ENCODE measurements at regions not wholly inside any gene's neighbourhood (a gene's known extent, or its start where the extent isn't known, plus 50 kb on each side); places are given as distances from the start of the nearest gene placed in this dataset.

DNA sequence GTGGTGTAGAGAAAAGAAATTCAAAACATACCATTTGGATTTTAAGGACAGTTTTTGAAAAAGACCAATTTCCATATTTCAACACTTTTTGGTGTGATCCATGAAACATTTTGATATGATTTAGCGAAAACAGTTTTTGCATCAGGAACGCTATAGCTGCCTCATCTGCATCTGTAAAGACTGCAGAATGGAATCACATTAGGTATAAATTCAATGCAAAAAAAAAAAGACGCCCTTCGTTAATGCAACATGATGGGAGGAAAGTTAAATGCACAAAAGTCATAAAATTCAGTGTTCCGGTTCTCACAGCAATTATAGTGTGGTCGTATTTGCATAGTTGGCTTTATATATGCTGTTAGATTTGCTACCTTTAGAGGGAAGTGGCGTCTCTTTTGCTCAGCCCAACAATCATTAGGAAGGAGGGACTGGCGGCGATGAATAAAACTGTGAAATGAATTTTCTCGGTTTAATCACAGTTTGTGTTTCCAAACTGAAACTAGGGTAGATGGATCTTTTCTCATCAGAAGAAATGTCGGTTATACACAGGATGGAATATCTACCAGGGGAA is 215.7 kb downstream of the TEX29 start:
- no peaks in the 10 kb centered on the region for H3K36me3 ChIP-seq
- no peaks in the 10 kb centered on the region for H3K9me3 ChIP-seq
- WGBS, 5 donors, result 53 to 70% (median 55%) methylated on average over 11 of the region's 11 CpGs
- intact Hi-C loops (cut with DNase I; ENCODE audit: low total_unique reads), result no loop called here
- no peak for DNase-seq
- H3K4me1 ChIP-seq, result no peaks in the 10 kb centered on the region
- TF ChIP-seq POLR2AphosphoS5 (IDR thresholded peaks at IDR 0.05) (no peak), POLR2A (IDR thresholded peaks at IDR 0.05) (no peak), CTCF (IDR thresholded peaks at IDR 0.05 in 8 of 11, conservative IDR thresholded peaks at IDR 0.05 in 3 of 11) (no peak)
- peaks cover 0 to 92% (median 25%) of the 10 kb centered on the region in 7 donors for H3K27me3 ChIP-seq (replicated peaks in 1 of 7)
- no peak overlapping the region for H3K4me3 ChIP-seq
- no peak overlapping the region for H3K27ac ChIP-seq

- no peak overlapping the region for H3K4me3 ChIP-seq
- H3K4me1 ChIP-seq, result no peaks in the 10 kb centered on the region
- intact Hi-C loops (cut with DNase I; ENCODE audit: low total_unique reads), result no loop called here
- TF ChIP-seq CTCF (IDR thresholded peaks at IDR 0.05 in 8 of 11, conservative IDR thresholded peaks at IDR 0.05 in 3 of 11) (no peak), POLR2AphosphoS5 (IDR thresholded peaks at IDR 0.05) (no peak), POLR2A (IDR thresholded peaks at IDR 0.05) (no peak)
- 60 to 88% (median 77%) methylated on average over 10 to 15 of the region's 15 CpGs for WGBS, 5 donors
- H3K36me3 ChIP-seq, result no peaks in the 10 kb centered on the region
- peak; percentile 54 for DNase-seq
- peaks cover 0 to 81% (median 25%) of the 10 kb centered on the region in 7 donors for H3K27me3 ChIP-seq (replicated peaks in 1 of 7)
- no peak overlapping the region for H3K27ac ChIP-seq
- H3K9me3 ChIP-seq, result no peaks in the 10 kb centered on the region
Observed at GRCh38 chr13:111537115-111537728, 216.8 kb downstream of the TEX29 start.

GRCh38 chr13:111537843-111538499 is 217.5 kb downstream of the TEX29 start:
- 83 to 90% (median 87%) methylated on average over 15 of the region's 15 CpGs for WGBS, 5 donors
- TF ChIP-seq POLR2A (IDR thresholded peaks at IDR 0.05) (no peak), CTCF (IDR thresholded peaks at IDR 0.05 in 8 of 11, conservative IDR thresholded peaks at IDR 0.05 in 3 of 11) (no peak), POLR2AphosphoS5 (IDR thresholded peaks at IDR 0.05) (no peak)
- Histone ChIP-seq H3K27me3 (replicated peaks in 1 of 7) (peaks cover 0 to 76% (median 22%) of the 10 kb centered on the region in 7 donors), H3K36me3 (no peaks in the 10 kb centered on the region), H3K4me3 (no peak overlapping the region), H3K27ac (no peak overlapping the region), H3K4me1 (no peaks in the 10 kb centered on the region), H3K9me3 (no peaks in the 10 kb centered on the region)
- intact Hi-C loops (cut with DNase I; ENCODE audit: low total_unique reads), result no loop called here
- DNase-seq, result peak; percentile 52

GRCh38 chr13:111539252-111539651 is 218.8 kb downstream of the TEX29 start:
- peaks cover 0 to 65% (median 17%) of the 10 kb centered on the region in 7 donors for H3K27me3 ChIP-seq (replicated peaks in 1 of 7)
- H3K27ac ChIP-seq, result no peak overlapping the region
- H3K4me3 ChIP-seq, result no peak overlapping the region
- peak; percentile 40 for DNase-seq
- intact Hi-C loops (cut with DNase I; ENCODE audit: low total_unique reads), result no loop called here
- no peaks in the 10 kb centered on the region for H3K9me3 ChIP-seq
- no peaks in the 10 kb centered on the region for H3K4me1 ChIP-seq
- TF ChIP-seq POLR2A (IDR thresholded peaks at IDR 0.05), result no peak
- TF ChIP-seq CTCF (IDR thresholded peaks at IDR 0.05 in 8 of 11, conservative IDR thresholded peaks at IDR 0.05 in 3 of 11), result no peak
- no peak for TF ChIP-seq POLR2AphosphoS5 (IDR thresholded peaks at IDR 0.05)
- WGBS, 5 donors, result 84 to 94% (median 90%) methylated on average over 12 of the region's 12 CpGs
- no peaks in the 10 kb centered on the region for H3K36me3 ChIP-seq

Data from spleen (tissue), 11 donors.